ENCODE measurements at regions not wholly inside any gene's neighbourhood (a gene's known extent, or its start where the extent isn't known, plus 50 kb on each side); places are given as distances from the start of the nearest gene placed in this dataset.

- no peak for TF ChIP-seq CTCF (conservative IDR thresholded peaks at IDR 0.05; ENCODE audit: control insufficient read depth, insufficient read depth, low read depth, low read length)
- DNase-seq (ENCODE audit: low read depth) = no peak
- no peak overlapping the region for H3K4me3 ChIP-seq (ENCODE audit: control insufficient read depth, low read depth, low read length)
Measured at GRCh38 chr6:134596191-134596590, 278.3 kb upstream of the SGK1 start.

GRCh38 chr6:134594881-134595280 lies 277.0 kb upstream of the SGK1 start:
- no peak for DNase-seq (ENCODE audit: low read depth)
- no peak for TF ChIP-seq CTCF (conservative IDR thresholded peaks at IDR 0.05; ENCODE audit: control insufficient read depth, insufficient read depth, low read depth, low read length)
- no peak overlapping the region for H3K4me3 ChIP-seq (ENCODE audit: control insufficient read depth, low read depth, low read length)

GRCh38 chr6:134593887-134594286 lies 276.0 kb upstream of the SGK1 start:
- DNase-seq (ENCODE audit: low read depth) = no peak
- H3K4me3 ChIP-seq (ENCODE audit: control insufficient read depth, low read depth, low read length) = no peak overlapping the region
- TF ChIP-seq CTCF (conservative IDR thresholded peaks at IDR 0.05; ENCODE audit: control insufficient read depth, insufficient read depth, low read depth, low read length) = no peak

- no peak overlapping the region for H3K4me3 ChIP-seq (ENCODE audit: control insufficient read depth, low read depth, low read length)
- TF ChIP-seq CTCF (conservative IDR thresholded peaks at IDR 0.05; ENCODE audit: control insufficient read depth, insufficient read depth, low read depth, low read length) = no peak
- DNase-seq (ENCODE audit: low read depth) = no peak
Measured at GRCh38 chr6:134593442-134593841, 275.5 kb upstream of the SGK1 start.

DNA sequence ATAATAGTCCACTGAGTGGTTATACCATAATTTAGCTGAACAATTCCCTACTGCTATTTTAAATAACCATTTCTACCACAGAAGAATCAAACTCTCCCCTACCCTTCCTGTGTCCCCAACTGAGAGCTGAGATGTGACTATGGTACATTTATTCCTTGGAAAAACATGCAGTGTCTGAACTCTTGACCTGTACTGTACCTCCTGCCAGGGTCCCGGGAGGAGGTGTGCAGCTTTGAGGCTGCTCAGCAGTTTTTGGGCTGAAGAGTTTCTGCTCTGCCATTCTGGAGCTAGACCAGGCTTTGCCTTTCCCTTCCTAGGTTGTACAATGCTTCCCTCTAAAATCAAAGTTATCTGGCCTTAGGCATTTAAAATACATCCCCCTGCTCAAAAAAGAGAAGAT lies 275.1 kb upstream of the SGK1 start:
- DNase-seq (ENCODE audit: low read depth) = no peak
- no peak overlapping the region for H3K4me3 ChIP-seq (ENCODE audit: control insufficient read depth, low read depth, low read length)

DNA sequence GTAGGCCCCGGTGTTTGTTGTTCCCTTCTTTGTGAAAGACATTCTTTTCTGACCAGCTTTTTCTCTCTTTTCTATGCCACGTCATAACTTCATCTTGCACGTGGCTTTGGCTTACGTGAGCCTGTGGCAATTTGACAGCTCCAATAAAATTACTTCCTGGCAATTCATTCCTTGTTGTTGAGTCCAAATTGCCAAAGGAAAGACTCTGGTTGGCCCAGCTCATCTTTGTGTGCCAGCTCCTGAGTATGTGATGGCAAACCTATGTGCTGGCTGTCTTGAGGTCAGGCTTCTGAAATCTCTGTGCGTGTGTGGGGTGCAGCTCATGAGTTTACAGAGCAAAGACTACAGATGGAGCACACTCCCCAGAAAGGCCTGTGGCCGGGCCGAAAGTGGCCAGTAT lies 272.5 kb upstream of the SGK1 start:
- H3K4me3 ChIP-seq (ENCODE audit: control insufficient read depth, low read depth, low read length) = no peak overlapping the region
- peak; percentile 77 for DNase-seq (ENCODE audit: low read depth)
- TF ChIP-seq CTCF (conservative IDR thresholded peaks at IDR 0.05; ENCODE audit: control insufficient read depth, insufficient read depth, low read depth, low read length) = no peak

More for the DNA sequence above, 275.1 kb upstream of the SGK1 start:
- no peak for TF ChIP-seq CTCF (conservative IDR thresholded peaks at IDR 0.05; ENCODE audit: control insufficient read depth, insufficient read depth, low read depth, low read length)

DNA sequence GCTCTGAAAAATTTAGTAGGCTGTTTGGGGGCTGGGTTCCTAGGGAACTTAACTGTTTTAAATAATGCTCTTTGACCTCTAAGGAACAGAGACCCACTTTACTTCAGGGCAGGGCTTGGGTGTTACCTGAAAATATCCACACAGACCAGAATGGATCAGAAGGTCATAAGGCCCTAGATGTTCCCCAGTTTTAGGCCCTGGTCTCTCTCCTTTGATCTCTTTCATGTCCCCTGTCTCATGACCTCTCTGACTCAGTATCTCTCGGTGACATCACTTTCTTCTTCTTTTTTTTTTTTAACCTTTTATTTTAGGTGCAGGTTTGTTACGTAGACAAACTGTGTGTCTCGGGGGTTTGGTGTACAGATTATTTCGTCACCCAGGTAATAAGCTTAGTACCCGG lies 272.1 kb upstream of the SGK1 start:
- no peak for DNase-seq (ENCODE audit: low read depth)
- no peak for TF ChIP-seq CTCF (conservative IDR thresholded peaks at IDR 0.05; ENCODE audit: control insufficient read depth, insufficient read depth, low read depth, low read length)
- H3K4me3 ChIP-seq (ENCODE audit: control insufficient read depth, low read depth, low read length) = no peak overlapping the region

All from fibroblast of mammary gland (primary cell).